GM12878 (cell line): ENCODE measurements at regions not wholly inside any gene's neighbourhood (a gene's known extent, or its start where the extent isn't known, plus 50 kb on each side); places are given as distances from the start of the nearest gene placed in this dataset.

ENCODE experiments used
- ATAC-seq: fragments of 200-7000 bp; cut with Tn5 transposase; 3 replicates; pipeline ENCODE4 v1.9.1; 2020; ENCODE audit warnings: mild to moderate bottlenecking, moderate library complexity
- BruUV-seq: library from RNA; stranded (reverse); fragments of 400-500 nt; replicated peaks from 2 replicates; lab custom pipeline; 2021; lab: Mats Ljungman, UMichigan
- CTCF ChIA-PET: fragments of 300-600 bp; sonication (Branson Sonifier 250); formaldehyde crosslinking; extraction: SDS; loops from one replicate; lab custom pipeline; 2021; ENCODE audit warnings: inconsistent platforms; lab: Yijun Ruan, JAX
- POLR2A ChIA-PET: fragments of 350-600 bp; formaldehyde crosslinking; extraction: SDS; loops from one replicate; lab custom pipeline; 2021; ENCODE audit warnings: inconsistent platforms; lab: Charles Lee
- RAD21 ChIA-PET: fragments of 300-600 bp; sonication (Branson Sonifier 250); formaldehyde crosslinking; loops from one replicate; lab custom pipeline; 2023; ENCODE audit warnings: antibody characterized with exemption; ENCODE audit not compliant: unreplicated experiment; lab: Charles Lee
- SMC1A ChIA-PET: fragments of 300-600 bp; sonication (Branson Sonifier 250); formaldehyde crosslinking; loops from one replicate; lab custom pipeline; 2023; ENCODE audit not compliant: unreplicated experiment, uncharacterized antibody; lab: Charles Lee
- DNase-seq: peaks from one replicate; pipeline ENCODE4 v3.0.0-alpha.2; 2011; ENCODE audit warnings: low read depth, low spot score
- FAIRE-seq: peaks from 3 replicates; lab custom pipeline; 2011; peaks lifted over from hg19 to GRCh38; lab: Jason Lieb, UNC
- H2AFZ ChIP-seq: 2 replicates; pipeline ENCODE4 v1.6.0; 2011; ENCODE audit warnings: low read depth, low read length, control low read depth; ENCODE audit not compliant: control insufficient read depth
- H3K27ac ChIP-seq: 2 replicates; pipeline ENCODE4 v1.5.1; 2011; ENCODE audit warnings: control low read depth; ENCODE audit not compliant: control insufficient read depth, insufficient read depth
- H3K27me3 ChIP-seq, 2 experiments: replicated peaks in 1 of 2; 2 replicates each; pipeline versions ENCODE4 v1.6.0 to v1.6.1; 2011; ENCODE audit warnings: low read length in 1 of 2; ENCODE audit not compliant: control insufficient read depth in 2 of 2, insufficient read depth in 2 of 2
- H3K36me3 ChIP-seq, 2 experiments: 2 replicates each; pipeline ENCODE4 v1.5.1; 2011; ENCODE audit warnings: low read length in 1 of 2; ENCODE audit not compliant: control insufficient read depth in 2 of 2, insufficient read depth in 2 of 2
- H3K4me1 ChIP-seq: 2 replicates; pipeline ENCODE4 v1.6.1; 2011; ENCODE audit warnings: mild to moderate bottlenecking, low read length, moderate library complexity, mixed read lengths; ENCODE audit not compliant: control insufficient read depth, insufficient read depth
- H3K4me2 ChIP-seq: 2 replicates; pipeline ENCODE4 v1.6.0; 2011; ENCODE audit warnings: control low read depth; ENCODE audit not compliant: control insufficient read depth, insufficient read depth
- H3K4me3 ChIP-seq: fragments of 200-600 bp; sonication (generic); 2 replicates; pipeline ENCODE4 v1.5.1; 2016
- H3K79me2 ChIP-seq: 2 replicates; pipeline ENCODE4 v1.6.0; 2011; ENCODE audit warnings: low read length; ENCODE audit not compliant: control insufficient read depth, insufficient read depth
- H3K9ac ChIP-seq: 2 replicates; pipeline ENCODE4 v1.8.0; 2011; ENCODE audit warnings: low read length, control low read depth, mixed read lengths; ENCODE audit not compliant: control insufficient read depth, insufficient read depth
- H3K9me3 ChIP-seq: replicated peaks from 3 replicates; pipeline ENCODE4 v1.5.1; 2011; ENCODE audit warnings: mild to moderate bottlenecking, low read length; ENCODE audit not compliant: control insufficient read depth, insufficient read depth
- H4K20me1 ChIP-seq: 2 replicates; pipeline ENCODE4 v1.6.0; 2011; ENCODE audit not compliant: control insufficient read depth, insufficient read depth
- CBX3 ChIP-seq: fragments of 200-600 bp; sonication (generic); IDR thresholded peaks from 2 replicates; pipeline ENCODE4 v1.6.1; 2016; ENCODE audit warnings: low read depth, borderline replicate concordance
- CHD2 ChIP-seq: IDR thresholded peaks from 2 replicates; pipeline ENCODE4 v1.6.1; 2011; ENCODE audit warnings: low read depth, low read length, improper control_type of control experiment, borderline replicate concordance
- HDAC6 ChIP-seq: fragments of 200-600 bp; sonication (generic); IDR thresholded peaks from one replicate; pipeline ENCODE4 v1.8.0; 2017; ENCODE audit warnings: antibody characterized with exemption; ENCODE audit not compliant: unreplicated experiment
- IKZF2 ChIP-seq, 2 experiments: fragments of 450-650 bp; IDR thresholded peaks; 2 replicates each; pipeline ENCODE4 v1.6.1; 2017; ENCODE audit warnings: mild to moderate bottlenecking in 2 of 2, moderate library complexity in 2 of 2
- JUND ChIP-seq: IDR thresholded peaks from 2 replicates; pipeline ENCODE4 v1.6.1; 2012; ENCODE audit warnings: low read depth, mild to moderate bottlenecking, low read length, improper control_type of control experiment, moderate library complexity
- MTA3 ChIP-seq: IDR thresholded peaks from 2 replicates; pipeline ENCODE4 v1.6.1; 2012; ENCODE audit warnings: low read length, inconsistent platforms, borderline replicate concordance
- MXI1 ChIP-seq: fragments of 150-350 bp; IDR thresholded peaks from 2 replicates; pipeline ENCODE4 v1.6.1; 2011; ENCODE audit warnings: low read depth, mild to moderate bottlenecking, inconsistent platforms, low read length, improper control_type of control experiment
- NRF1 ChIP-seq: conservative IDR thresholded peaks from 2 replicates; pipeline ENCODE4 v1.6.1; 2011; ENCODE audit warnings: mild to moderate bottlenecking, low read depth, low read length, improper control_type of control experiment
- TAF1 ChIP-seq: IDR thresholded peaks from 2 replicates; pipeline ENCODE4 v1.6.1; 2011; ENCODE audit warnings: mild to moderate bottlenecking, low read depth, low read length, borderline replicate concordance
- ZBED1 ChIP-seq: IDR thresholded peaks from 2 replicates; pipeline ENCODE4 v1.6.1; 2016; ENCODE audit warnings: borderline replicate concordance
- ZNF217 ChIP-seq: fragments of 450-650 bp; IDR thresholded peaks from 2 replicates; pipeline ENCODE4 v1.6.1; 2017; ENCODE audit warnings: antibody characterized with exemption, mild to moderate bottlenecking
- ZNF622 ChIP-seq: fragments of 450-650 bp; IDR thresholded peaks from 2 replicates; pipeline ENCODE4 v1.6.1; 2017; ENCODE audit warnings: mild to moderate bottlenecking, inconsistent platforms
- WGBS: methylation state at CpG from one replicate; pipeline ENCODE4 v1.1.6; 2016; ENCODE audit warnings: low lambda C conversion rate; ENCODE audit not compliant: insufficient replicate concordance, insufficient coverage; ENCODE audit errors: missing lambda C conversion rate; 5-methylcytosine and 5-hydroxymethylcytosine counted together
- in situ Hi-C: fragments of 300-500 bp; cut with MboI; formaldehyde crosslinking; loops from 9 replicates; pipeline ENCODE4 v1.14.3; 2018; ENCODE audit warnings: mixed read lengths
- intact Hi-C: fragments of 100-400 bp; cut with micrococcal nuclease; formaldehyde crosslinking; loops from one replicate; pipeline ENCODE4 v1.14.2; 2022; ENCODE audit not compliant: unreplicated experiment
- TF ChIP-seq, protein P1 (sequence below): fragments of 450-650 bp; formaldehyde crosslinking; IDR thresholded peaks from 2 replicates; pipeline ENCODE4 v1.4.0; 2020; ENCODE audit warnings: mild to moderate bottlenecking, moderate library complexity
- TF ChIP-seq, protein P2 (sequence below): fragments of 150-350 bp; IDR thresholded peaks from 2 replicates; pipeline ENCODE4 v1.6.1; 2014; ENCODE audit warnings: mild to moderate bottlenecking, low read depth, low read length
- TF ChIP-seq, protein P3 (sequence below): fragments of 450-650 bp; formaldehyde crosslinking; IDR thresholded peaks from 2 replicates; pipeline ENCODE4 v1.5.0; 2022; ENCODE audit warnings: mild to moderate bottlenecking, missing genetic modification characterization
- TF ChIP-seq, protein P4 (sequence below): IDR thresholded peaks from 2 replicates; pipeline ENCODE4 v1.6.1; 2011; ENCODE audit warnings: borderline replicate concordance, low read depth, mild to moderate bottlenecking, moderate library complexity, low read length; ENCODE audit not compliant: insufficient read depth, poor library complexity, severe bottlenecking

DNA sequence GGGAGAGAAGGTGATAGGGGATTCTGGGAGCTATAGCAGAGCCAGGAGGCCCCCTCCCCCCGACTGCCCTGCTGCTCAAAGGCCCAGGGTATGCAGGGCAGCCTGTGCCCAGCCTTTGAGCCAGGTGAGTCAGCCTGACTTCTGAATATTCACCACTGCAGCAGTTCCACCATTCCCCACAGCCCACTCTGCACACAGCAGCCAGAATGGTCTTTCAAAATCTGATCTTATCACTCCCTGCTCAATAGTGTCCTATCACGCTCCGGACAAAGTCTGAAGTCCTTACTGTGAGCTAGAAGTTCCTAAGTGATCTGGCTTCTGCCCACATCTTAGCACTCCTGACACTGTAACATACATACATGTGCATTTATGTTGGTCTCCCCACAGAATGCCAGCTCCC, 111.7 kb downstream of the BUD13 start:
- ChIA-PET SMC1A (no interaction called here), RAD21 (no interaction called here), CTCF (no interaction called here), POLR2A (no interaction called here)
- in situ Hi-C loops = no loop called here
- FAIRE-seq (no peak), DNase-seq (no peak), ATAC-seq (no peak)
- H3K9ac ChIP-seq = no peak overlapping the region
- peaks cover 1 to 5% of the 10 kb centered on the region in 2 experiments; a peak in 2 of 4 replicates for H3K27me3 ChIP-seq
- H3K4me3 ChIP-seq = no peak overlapping the region
- WGBS = 34% methylated on average over 3 of the region's 3 CpGs
- intact Hi-C loops = no loop called here
- H2AFZ ChIP-seq = no peak overlapping the region
- no peaks in the 10 kb centered on the region for H4K20me1 ChIP-seq
- no peaks in the 10 kb centered on the region for H3K79me2 ChIP-seq
- no TSS peak for BruUV-seq
- H3K36me3 ChIP-seq = no peaks in the 10 kb centered on the region
- H3K4me1 ChIP-seq = no peaks in the 10 kb centered on the region
- no peak overlapping the region for H3K27ac ChIP-seq
- no peak overlapping the region for H3K4me2 ChIP-seq
- peaks cover 2% of the 10 kb centered on the region; the same call in 2 of the 3 replicates for H3K9me3 ChIP-seq
- no peak for TF ChIP-seq TAF1
- no peak for TF ChIP-seq MTA3
- no peak for TF ChIP-seq ZNF622
- TF ChIP-seq JUND = no peak
- no peak for TF ChIP-seq CBX3
- no peak for TF ChIP-seq NRF1
- TF ChIP-seq ZBED1 = no peak
- TF ChIP-seq, protein P1, sequence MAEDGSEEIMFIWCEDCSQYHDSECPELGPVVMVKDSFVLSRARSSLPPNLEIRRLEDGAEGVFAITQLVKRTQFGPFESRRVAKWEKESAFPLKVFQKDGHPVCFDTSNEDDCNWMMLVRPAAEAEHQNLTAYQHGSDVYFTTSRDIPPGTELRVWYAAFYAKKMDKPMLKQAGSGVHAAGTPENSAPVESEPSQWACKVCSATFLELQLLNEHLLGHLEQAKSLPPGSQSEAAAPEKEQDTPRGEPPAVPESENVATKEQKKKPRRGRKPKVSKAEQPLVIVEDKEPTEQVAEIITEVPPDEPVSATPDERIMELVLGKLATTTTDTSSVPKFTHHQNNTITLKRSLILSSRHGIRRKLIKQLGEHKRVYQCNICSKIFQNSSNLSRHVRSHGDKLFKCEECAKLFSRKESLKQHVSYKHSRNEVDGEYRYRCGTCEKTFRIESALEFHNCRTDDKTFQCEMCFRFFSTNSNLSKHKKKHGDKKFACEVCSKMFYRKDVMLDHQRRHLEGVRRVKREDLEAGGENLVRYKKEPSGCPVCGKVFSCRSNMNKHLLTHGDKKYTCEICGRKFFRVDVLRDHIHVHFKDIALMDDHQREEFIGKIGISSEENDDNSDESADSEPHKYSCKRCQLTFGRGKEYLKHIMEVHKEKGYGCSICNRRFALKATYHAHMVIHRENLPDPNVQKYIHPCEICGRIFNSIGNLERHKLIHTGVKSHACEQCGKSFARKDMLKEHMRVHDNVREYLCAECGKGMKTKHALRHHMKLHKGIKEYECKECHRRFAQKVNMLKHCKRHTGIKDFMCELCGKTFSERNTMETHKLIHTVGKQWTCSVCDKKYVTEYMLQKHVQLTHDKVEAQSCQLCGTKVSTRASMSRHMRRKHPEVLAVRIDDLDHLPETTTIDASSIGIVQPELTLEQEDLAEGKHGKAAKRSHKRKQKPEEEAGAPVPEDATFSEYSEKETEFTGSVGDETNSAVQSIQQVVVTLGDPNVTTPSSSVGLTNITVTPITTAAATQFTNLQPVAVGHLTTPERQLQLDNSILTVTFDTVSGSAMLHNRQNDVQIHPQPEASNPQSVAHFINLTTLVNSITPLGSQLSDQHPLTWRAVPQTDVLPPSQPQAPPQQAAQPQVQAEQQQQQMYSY (CRISPR knock-in tag) = no peak
- TF ChIP-seq, protein P2, sequence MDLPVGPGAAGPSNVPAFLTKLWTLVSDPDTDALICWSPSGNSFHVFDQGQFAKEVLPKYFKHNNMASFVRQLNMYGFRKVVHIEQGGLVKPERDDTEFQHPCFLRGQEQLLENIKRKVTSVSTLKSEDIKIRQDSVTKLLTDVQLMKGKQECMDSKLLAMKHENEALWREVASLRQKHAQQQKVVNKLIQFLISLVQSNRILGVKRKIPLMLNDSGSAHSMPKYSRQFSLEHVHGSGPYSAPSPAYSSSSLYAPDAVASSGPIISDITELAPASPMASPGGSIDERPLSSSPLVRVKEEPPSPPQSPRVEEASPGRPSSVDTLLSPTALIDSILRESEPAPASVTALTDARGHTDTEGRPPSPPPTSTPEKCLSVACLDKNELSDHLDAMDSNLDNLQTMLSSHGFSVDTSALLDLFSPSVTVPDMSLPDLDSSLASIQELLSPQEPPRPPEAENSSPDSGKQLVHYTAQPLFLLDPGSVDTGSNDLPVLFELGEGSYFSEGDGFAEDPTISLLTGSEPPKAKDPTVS = no peak
- TF ChIP-seq IKZF2 (IDR thresholded peaks at IDR 0.05) = no peak
- TF ChIP-seq, protein P3, sequence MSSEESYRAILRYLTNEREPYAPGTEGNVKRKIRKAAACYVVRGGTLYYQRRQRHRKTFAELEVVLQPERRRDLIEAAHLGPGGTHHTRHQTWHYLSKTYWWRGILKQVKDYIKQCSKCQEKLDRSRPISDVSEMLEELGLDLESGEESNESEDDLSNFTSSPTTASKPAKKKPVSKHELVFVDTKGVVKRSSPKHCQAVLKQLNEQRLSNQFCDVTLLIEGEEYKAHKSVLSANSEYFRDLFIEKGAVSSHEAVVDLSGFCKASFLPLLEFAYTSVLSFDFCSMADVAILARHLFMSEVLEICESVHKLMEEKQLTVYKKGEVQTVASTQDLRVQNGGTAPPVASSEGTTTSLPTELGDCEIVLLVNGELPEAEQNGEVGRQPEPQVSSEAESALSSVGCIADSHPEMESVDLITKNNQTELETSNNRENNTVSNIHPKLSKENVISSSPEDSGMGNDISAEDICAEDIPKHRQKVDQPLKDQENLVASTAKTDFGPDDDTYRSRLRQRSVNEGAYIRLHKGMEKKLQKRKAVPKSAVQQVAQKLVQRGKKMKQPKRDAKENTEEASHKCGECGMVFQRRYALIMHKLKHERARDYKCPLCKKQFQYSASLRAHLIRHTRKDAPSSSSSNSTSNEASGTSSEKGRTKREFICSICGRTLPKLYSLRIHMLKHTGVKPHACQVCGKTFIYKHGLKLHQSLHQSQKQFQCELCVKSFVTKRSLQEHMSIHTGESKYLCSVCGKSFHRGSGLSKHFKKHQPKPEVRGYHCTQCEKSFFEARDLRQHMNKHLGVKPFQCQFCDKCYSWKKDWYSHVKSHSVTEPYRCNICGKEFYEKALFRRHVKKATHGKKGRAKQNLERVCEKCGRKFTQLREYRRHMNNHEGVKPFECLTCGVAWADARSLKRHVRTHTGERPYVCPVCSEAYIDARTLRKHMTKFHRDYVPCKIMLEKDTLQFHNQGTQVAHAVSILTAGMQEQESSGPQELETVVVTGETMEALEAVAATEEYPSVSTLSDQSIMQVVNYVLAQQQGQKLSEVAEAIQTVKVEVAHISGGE (CRISPR knock-in tag) = no peak
- no peak for TF ChIP-seq CHD2
- no peak for TF ChIP-seq MXI1
- no peak for TF ChIP-seq ZNF217
- TF ChIP-seq, protein P4, sequence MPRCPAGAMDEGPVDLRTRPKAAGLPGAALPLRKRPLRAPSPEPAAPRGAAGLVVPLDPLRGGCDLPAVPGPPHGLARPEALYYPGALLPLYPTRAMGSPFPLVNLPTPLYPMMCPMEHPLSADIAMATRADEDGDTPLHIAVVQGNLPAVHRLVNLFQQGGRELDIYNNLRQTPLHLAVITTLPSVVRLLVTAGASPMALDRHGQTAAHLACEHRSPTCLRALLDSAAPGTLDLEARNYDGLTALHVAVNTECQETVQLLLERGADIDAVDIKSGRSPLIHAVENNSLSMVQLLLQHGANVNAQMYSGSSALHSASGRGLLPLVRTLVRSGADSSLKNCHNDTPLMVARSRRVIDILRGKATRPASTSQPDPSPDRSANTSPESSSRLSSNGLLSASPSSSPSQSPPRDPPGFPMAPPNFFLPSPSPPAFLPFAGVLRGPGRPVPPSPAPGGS = no peak
- TF ChIP-seq HDAC6 = no peak
